ENCODE measurements at regions not wholly inside any gene's neighbourhood (a gene's known extent, or its start where the extent isn't known, plus 50 kb on each side); places are given as distances from the start of the nearest gene placed in this dataset.

DNA sequence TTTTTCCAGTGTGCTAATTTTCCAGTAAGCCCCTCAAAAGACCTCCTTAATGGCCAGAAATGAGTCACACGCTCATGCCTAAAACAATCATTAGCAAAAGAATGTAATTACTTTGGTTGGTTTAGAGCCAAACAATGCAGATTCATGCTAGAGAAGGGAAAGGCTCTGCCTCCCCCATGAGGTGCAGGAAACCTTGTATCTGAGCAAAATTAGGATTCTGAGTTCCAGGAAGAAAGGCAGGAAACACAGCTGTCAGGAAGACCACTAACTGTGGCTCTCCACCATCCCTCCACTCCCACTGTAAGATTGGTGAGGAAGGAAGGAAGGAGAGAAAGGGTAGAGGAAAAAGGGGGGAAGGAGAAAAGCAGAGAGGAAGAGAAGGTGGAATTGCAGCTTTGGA, 104.9 kb upstream of the DHX15 start:
- no peak overlapping the region for H2AK5ac ChIP-seq (ENCODE audit: low read depth, low read length)
- no peak overlapping the region for H3K14ac ChIP-seq (replicated peaks; ENCODE audit: low read depth, low read length)
- no peaks in the 10 kb centered on the region for H3K9me1 ChIP-seq (ENCODE audit: insufficient read depth, low read length)
- no peak overlapping the region for H3K4me3 ChIP-seq (ENCODE audit: insufficient read depth, low read depth, low read length)
- intact Hi-C loops (cut with micrococcal nuclease) (loop anchor here (10.0 kb wide), 1 partner anchor 214 kb away; no protein-coding TSS in a partner anchor), dilution Hi-C loops (cut with HindIII; ENCODE audit: low sequenced_read_pairs, unreplicated experiment) (no loop called here), in situ Hi-C loops (cut with MboI; ENCODE audit: low sequenced_read_pairs) (loop anchor here (25.0 kb wide), 1 partner anchor 202 kb away; no protein-coding TSS in a partner anchor)
- H3K4me2 ChIP-seq (ENCODE audit: low read depth, low read length): no peak overlapping the region
- no peaks in the 10 kb centered on the region for H3K79me1 ChIP-seq (ENCODE audit: low read depth in 1 of 2, low read length in 2 of 2)
- CTCF ChIA-PET: no interaction called here
- H3K27ac ChIP-seq (ENCODE audit: insufficient read depth, low read length): no peak overlapping the region
- H4K91ac ChIP-seq (ENCODE audit: insufficient read depth, low read depth, low read length): no peak overlapping the region
- H3K9ac ChIP-seq (ENCODE audit: low read depth, low read length): no peak overlapping the region
- no CpG with 5 or more reads among the region's 1 CpG for WGBS, 2 experiments (ENCODE audit: extremely low coverage in 2 of 2, insufficient read length in 1 of 2)
- no peak overlapping the region for H3K23ac ChIP-seq (ENCODE audit: low read depth, low read length)
- ATAC-seq (ENCODE audit: low read depth) (no peak), DNase-seq (no peak)
- POLR2A ChIA-PET (ENCODE audit: unreplicated experiment): no interaction called here
- no peak overlapping the region for H3K4ac ChIP-seq (ENCODE audit: low read depth, low read length)
- peaks cover 3% of the 10 kb centered on the region; the same call in 1 of the 2 replicates for H3K4me1 ChIP-seq (ENCODE audit: control insufficient read depth, insufficient read depth, low read length)
- peaks cover 2% of the 10 kb centered on the region; the same call in 1 of the 2 replicates for H3K9me3 ChIP-seq (ENCODE audit: control insufficient read depth, insufficient read depth, low read length)
- no peaks in the 10 kb centered on the region for H3K36me3 ChIP-seq (ENCODE audit: control insufficient read depth, insufficient read depth, low read length)
- no peaks in the 10 kb centered on the region for H4K20me1 ChIP-seq (ENCODE audit: insufficient read depth, low read length)
- no peak overlapping the region; the same call in 1 of the 2 replicates for H4K5ac ChIP-seq (ENCODE audit: low read depth, low read length)
- TF ChIP-seq MAZ (IDR thresholded peaks at IDR 0.05; ENCODE audit: borderline replicate concordance, low read depth, low read length) (no peak), CHD1 (IDR thresholded peaks at IDR 0.05; ENCODE audit: low read depth, low read length) (no peak), MAFK (IDR thresholded peaks at IDR 0.05; ENCODE audit: low read depth, low read length) (no peak), BHLHE40 (IDR thresholded peaks at IDR 0.05; ENCODE audit: low read depth, low read length) (no peak), FOS (IDR thresholded peaks at IDR 0.05; ENCODE audit: low read depth, low read length) (no peak), MXI1 (IDR thresholded peaks at IDR 0.05; ENCODE audit: borderline replicate concordance, low read depth, low read length) (no peak), CEBPB (IDR thresholded peaks at IDR 0.05; ENCODE audit: low read depth, low read length) (no peak), RCOR1 (IDR thresholded peaks at IDR 0.05; ENCODE audit: insufficient replicate concordance, low read length) (no peak), POLR2A (IDR thresholded peaks at IDR 0.05; ENCODE audit: low read depth, low read length) (no peak), RFX5 (IDR thresholded peaks at IDR 0.05; ENCODE audit: low read depth, low read length) (no peak), SMC3 (IDR thresholded peaks at IDR 0.05; ENCODE audit: low read depth, low read length) (no peak), NFE2L2 (IDR thresholded peaks at IDR 0.05; ENCODE audit: low read depth, low read length) (no peak), RAD21 (IDR thresholded peaks at IDR 0.05; ENCODE audit: low read length) (no peak)
- TF ChIP-seq, protein P1, sequence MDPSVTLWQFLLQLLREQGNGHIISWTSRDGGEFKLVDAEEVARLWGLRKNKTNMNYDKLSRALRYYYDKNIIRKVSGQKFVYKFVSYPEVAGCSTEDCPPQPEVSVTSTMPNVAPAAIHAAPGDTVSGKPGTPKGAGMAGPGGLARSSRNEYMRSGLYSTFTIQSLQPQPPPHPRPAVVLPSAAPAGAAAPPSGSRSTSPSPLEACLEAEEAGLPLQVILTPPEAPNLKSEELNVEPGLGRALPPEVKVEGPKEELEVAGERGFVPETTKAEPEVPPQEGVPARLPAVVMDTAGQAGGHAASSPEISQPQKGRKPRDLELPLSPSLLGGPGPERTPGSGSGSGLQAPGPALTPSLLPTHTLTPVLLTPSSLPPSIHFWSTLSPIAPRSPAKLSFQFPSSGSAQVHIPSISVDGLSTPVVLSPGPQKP (IDR thresholded peaks at IDR 0.05; ENCODE audit: borderline replicate concordance, low read depth, low read length): no peak
- TF ChIP-seq, protein P2, sequence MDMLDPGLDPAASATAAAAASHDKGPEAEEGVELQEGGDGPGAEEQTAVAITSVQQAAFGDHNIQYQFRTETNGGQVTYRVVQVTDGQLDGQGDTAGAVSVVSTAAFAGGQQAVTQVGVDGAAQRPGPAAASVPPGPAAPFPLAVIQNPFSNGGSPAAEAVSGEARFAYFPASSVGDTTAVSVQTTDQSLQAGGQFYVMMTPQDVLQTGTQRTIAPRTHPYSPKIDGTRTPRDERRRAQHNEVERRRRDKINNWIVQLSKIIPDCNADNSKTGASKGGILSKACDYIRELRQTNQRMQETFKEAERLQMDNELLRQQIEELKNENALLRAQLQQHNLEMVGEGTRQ (IDR thresholded peaks at IDR 0.05; ENCODE audit: low read depth, low read length): no peak
- TF ChIP-seq, protein P3, sequence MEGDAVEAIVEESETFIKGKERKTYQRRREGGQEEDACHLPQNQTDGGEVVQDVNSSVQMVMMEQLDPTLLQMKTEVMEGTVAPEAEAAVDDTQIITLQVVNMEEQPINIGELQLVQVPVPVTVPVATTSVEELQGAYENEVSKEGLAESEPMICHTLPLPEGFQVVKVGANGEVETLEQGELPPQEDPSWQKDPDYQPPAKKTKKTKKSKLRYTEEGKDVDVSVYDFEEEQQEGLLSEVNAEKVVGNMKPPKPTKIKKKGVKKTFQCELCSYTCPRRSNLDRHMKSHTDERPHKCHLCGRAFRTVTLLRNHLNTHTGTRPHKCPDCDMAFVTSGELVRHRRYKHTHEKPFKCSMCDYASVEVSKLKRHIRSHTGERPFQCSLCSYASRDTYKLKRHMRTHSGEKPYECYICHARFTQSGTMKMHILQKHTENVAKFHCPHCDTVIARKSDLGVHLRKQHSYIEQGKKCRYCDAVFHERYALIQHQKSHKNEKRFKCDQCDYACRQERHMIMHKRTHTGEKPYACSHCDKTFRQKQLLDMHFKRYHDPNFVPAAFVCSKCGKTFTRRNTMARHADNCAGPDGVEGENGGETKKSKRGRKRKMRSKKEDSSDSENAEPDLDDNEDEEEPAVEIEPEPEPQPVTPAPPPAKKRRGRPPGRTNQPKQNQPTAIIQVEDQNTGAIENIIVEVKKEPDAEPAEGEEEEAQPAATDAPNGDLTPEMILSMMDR (conservative IDR thresholded peaks at IDR 0.05; ENCODE audit: low read depth, low read length): no peak
- no peak overlapping the region for H2AK9ac ChIP-seq (replicated peaks; ENCODE audit: low read depth, low read length, poor library complexity)
- no peak overlapping the region for H3K56ac ChIP-seq (ENCODE audit: extremely low read depth, insufficient read depth, low read length)
- BruUV-seq (replicated peaks): no TSS peak
- no peak overlapping the region for H2BK5ac ChIP-seq (ENCODE audit: low read depth, low read length, poor library complexity, severe bottlenecking)
- no peak overlapping the region for H2BK120ac ChIP-seq (ENCODE audit: low read depth, low read length)
- H2BK20ac ChIP-seq (ENCODE audit: low read depth, low read length): no peak overlapping the region
- no peak overlapping the region; the same call in 1 of the 2 replicates for H3K18ac ChIP-seq (ENCODE audit: low read depth, low read length)
- H2BK15ac ChIP-seq (ENCODE audit: low read depth, low read length): no peak overlapping the region
- no peak overlapping the region for H4K8ac ChIP-seq (ENCODE audit: low read depth in 2 of 2, low read length in 2 of 2)
- peaks cover 5% of the 10 kb centered on the region for H3K27me3 ChIP-seq (ENCODE audit: control insufficient read depth, insufficient read depth, low read length)
- H2AFZ ChIP-seq (replicated peaks; ENCODE audit: low read length, poor library complexity): no peak overlapping the region

Data from IMR-90 (cell line).